SKM-1 treated with dmso at 0.1 percent for 144 hours (cell line): ENCODE measurements at regions not wholly inside any gene's neighbourhood (a gene's known extent, or its start where the extent isn't known, plus 50 kb on each side); places are given as distances from the start of the nearest gene placed in this dataset.
"Not testable (repeated sequence)": the region's sequence is repeated elsewhere in the genome, so short reads cannot be mapped to it uniquely, and the experiment has no call there.

Source experiments
- DNase-seq: peaks from one replicate; lab custom pipeline; 2025; ENCODE audit not compliant: unreplicated experiment; lab: John Stamatoyannopoulos, UW

- no peak for DNase-seq
These were observed 125.1 kb upstream of the STARD13 start for GRCh38 chr13:33410619-33411018.

GRCh38 chr13:33411312-33411711 is 125.8 kb upstream of the STARD13 start:
- DNase-seq, result no peak

GRCh38 chr13:33415822-33416221 is 130.3 kb upstream of the STARD13 start:
- no peak for DNase-seq

- DNase-seq, result not testable (repeated sequence)
These were observed 132.8 kb upstream of the STARD13 start for GRCh38 chr13:33418224-33418953.

GRCh38 chr13:33420117-33420516 is 134.6 kb upstream of the STARD13 start:
- not testable (repeated sequence) for DNase-seq

GRCh38 chr13:33426131-33426530 is 140.6 kb upstream of the STARD13 start:
- no peak for DNase-seq

GRCh38 chr13:33433316-33433715 is 147.8 kb upstream of the STARD13 start:
- DNase-seq, result no peak

GRCh38 chr13:33434676-33435075 is 149.1 kb upstream of the STARD13 start:
- DNase-seq, result no peak

- no peak for DNase-seq
These were observed 149.7 kb upstream of the STARD13 start for GRCh38 chr13:33435207-33435606.

- no peak for DNase-seq
These were observed 153.4 kb upstream of the STARD13 start for GRCh38 chr13:33438918-33439317.

- DNase-seq, result peak; percentile 33
These were observed 155.5 kb upstream of the STARD13 start for GRCh38 chr13:33441015-33441414.

- DNase-seq, result no peak
These were observed 159.5 kb upstream of the STARD13 start for GRCh38 chr13:33445024-33445423.

- no peak for DNase-seq
These were observed 159.9 kb upstream of the STARD13 start for GRCh38 chr13:33445476-33445875.

- no peak for DNase-seq
These were observed 161.5 kb upstream of the STARD13 start for GRCh38 chr13:33446821-33447725.

- DNase-seq, result no peak
These were observed 163.3 kb upstream of the STARD13 start for GRCh38 chr13:33448889-33449288.

- DNase-seq, result no peak
These were observed 165.6 kb upstream of the STARD13 start for GRCh38 chr13:33450956-33451709.

GRCh38 chr13:33452873-33453517 is 167.4 kb upstream of the STARD13 start:
- no peak for DNase-seq

- DNase-seq, result no peak
These were observed 168.4 kb upstream of the STARD13 start for GRCh38 chr13:33453936-33454335.

- DNase-seq, result no peak
These were observed 169.5 kb upstream of the STARD13 start for GRCh38 chr13:33454844-33455705.

GRCh38 chr13:33459702-33460101 is 174.1 kb upstream of the STARD13 start:
- no peak for DNase-seq
